ENCODE measurements at regions not wholly inside any gene's neighbourhood (a gene's known extent, or its start where the extent isn't known, plus 50 kb on each side); places are given as distances from the start of the nearest gene placed in this dataset.

DNA sequence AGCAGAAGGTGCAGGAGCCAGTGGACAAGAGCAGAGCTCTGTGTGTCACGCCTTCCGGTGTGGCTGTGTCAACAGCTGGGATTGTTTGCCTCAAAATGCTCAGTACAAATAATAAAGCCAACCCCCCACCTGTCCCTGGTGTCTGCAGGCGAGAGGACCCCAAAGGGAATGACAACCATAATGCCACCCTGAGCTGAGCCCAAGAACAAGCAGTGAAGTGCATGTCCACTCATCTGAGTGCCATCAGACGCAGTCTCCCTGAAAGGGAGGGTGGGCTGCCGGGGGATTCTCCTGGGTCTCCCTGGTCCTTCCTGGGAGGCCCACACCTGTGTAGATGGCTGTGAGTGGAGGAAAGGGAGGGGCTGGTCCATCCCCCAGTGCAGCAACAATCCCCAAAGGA, 328.8 kb upstream of the IRX1 start:
- no peak for TF ChIP-seq POLR2A (IDR thresholded peaks at IDR 0.05)
- TF ChIP-seq, protein P1, sequence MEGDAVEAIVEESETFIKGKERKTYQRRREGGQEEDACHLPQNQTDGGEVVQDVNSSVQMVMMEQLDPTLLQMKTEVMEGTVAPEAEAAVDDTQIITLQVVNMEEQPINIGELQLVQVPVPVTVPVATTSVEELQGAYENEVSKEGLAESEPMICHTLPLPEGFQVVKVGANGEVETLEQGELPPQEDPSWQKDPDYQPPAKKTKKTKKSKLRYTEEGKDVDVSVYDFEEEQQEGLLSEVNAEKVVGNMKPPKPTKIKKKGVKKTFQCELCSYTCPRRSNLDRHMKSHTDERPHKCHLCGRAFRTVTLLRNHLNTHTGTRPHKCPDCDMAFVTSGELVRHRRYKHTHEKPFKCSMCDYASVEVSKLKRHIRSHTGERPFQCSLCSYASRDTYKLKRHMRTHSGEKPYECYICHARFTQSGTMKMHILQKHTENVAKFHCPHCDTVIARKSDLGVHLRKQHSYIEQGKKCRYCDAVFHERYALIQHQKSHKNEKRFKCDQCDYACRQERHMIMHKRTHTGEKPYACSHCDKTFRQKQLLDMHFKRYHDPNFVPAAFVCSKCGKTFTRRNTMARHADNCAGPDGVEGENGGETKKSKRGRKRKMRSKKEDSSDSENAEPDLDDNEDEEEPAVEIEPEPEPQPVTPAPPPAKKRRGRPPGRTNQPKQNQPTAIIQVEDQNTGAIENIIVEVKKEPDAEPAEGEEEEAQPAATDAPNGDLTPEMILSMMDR (IDR thresholded peaks at IDR 0.05) = no peak
- TF ChIP-seq POLR2AphosphoS5 (IDR thresholded peaks at IDR 0.05) = no peak

Measured in breast epithelium (tissue), 3 donors.